ENCODE measurements at regions not wholly inside any gene's neighbourhood (a gene's known extent, or its start where the extent isn't known, plus 50 kb on each side); places are given as distances from the start of the nearest gene placed in this dataset.

GRCh38 chr6:154611241-154611640, 100.8 kb upstream of the CNKSR3 start:
- DNase-seq: no peak
- Histone ChIP-seq H3K4me3 (no peak overlapping the region), H3K4me1 (ENCODE audit: insufficient read depth) (peaks cover 17% of the 10 kb centered on the region), H3K36me3 (ENCODE audit: low read depth) (no peaks in the 10 kb centered on the region), H3K9me2 (ENCODE audit: insufficient read depth) (no peaks in the 10 kb centered on the region), H3K9ac (no peak overlapping the region), H4K20me1 (ENCODE audit: insufficient read depth) (no peaks in the 10 kb centered on the region), H3K27me3 (replicated peaks; ENCODE audit: insufficient read depth) (no peaks in the 10 kb centered on the region), H2AFZ (no peak overlapping the region), H3F3A (ENCODE audit: insufficient read depth) (peaks cover 17% of the 10 kb centered on the region), H3K79me2 (ENCODE audit: insufficient read depth) (no peaks in the 10 kb centered on the region), H3K27ac (no peak overlapping the region), H3K9me3 (ENCODE audit: low read depth) (no peaks in the 10 kb centered on the region), H3K4me2 (ENCODE audit: unreplicated experiment) (no peak overlapping the region)
- 89 to 93% methylated on average over 3 of the region's 3 CpGs for WGBS, 2 experiments (ENCODE audit: low coverage in 1 of 2, low lambda C conversion rate in 2 of 2, missing lambda C conversion rate in 2 of 2)
- TF ChIP-seq EZH2 (IDR thresholded peaks at IDR 0.05; ENCODE audit: insufficient read depth, poor library complexity, severe bottlenecking) (no peak), EZH2phosphoT487 (IDR thresholded peaks at IDR 0.05; ENCODE audit: insufficient read depth, low read depth) (no peak)
- in situ Hi-C loops (cut with MboI): no loop called here

GRCh38 chr6:154611847-154612246, 101.4 kb upstream of the CNKSR3 start:
- TF ChIP-seq EZH2 (IDR thresholded peaks at IDR 0.05; ENCODE audit: insufficient read depth, poor library complexity, severe bottlenecking) (no peak), EZH2phosphoT487 (IDR thresholded peaks at IDR 0.05; ENCODE audit: insufficient read depth, low read depth) (no peak)
- H3F3A ChIP-seq (ENCODE audit: insufficient read depth): peaks cover 17% of the 10 kb centered on the region
- peaks cover 17% of the 10 kb centered on the region for H3K4me1 ChIP-seq (ENCODE audit: insufficient read depth)
- no peaks in the 10 kb centered on the region for H3K36me3 ChIP-seq (ENCODE audit: low read depth)
- H3K4me3 ChIP-seq: no peak overlapping the region
- no peaks in the 10 kb centered on the region for H3K27me3 ChIP-seq (replicated peaks; ENCODE audit: insufficient read depth)
- no peaks in the 10 kb centered on the region for H3K9me3 ChIP-seq (ENCODE audit: low read depth)
- H3K9ac ChIP-seq: no peak overlapping the region
- H3K79me2 ChIP-seq (ENCODE audit: insufficient read depth): no peaks in the 10 kb centered on the region
- no peaks in the 10 kb centered on the region for H4K20me1 ChIP-seq (ENCODE audit: insufficient read depth)
- H3K4me2 ChIP-seq (ENCODE audit: unreplicated experiment): no peak overlapping the region
- DNase-seq: no peak
- H3K9me2 ChIP-seq (ENCODE audit: insufficient read depth): no peaks in the 10 kb centered on the region
- in situ Hi-C loops (cut with MboI): no loop called here
- H2AFZ ChIP-seq: no peak overlapping the region
- no peak overlapping the region for H3K27ac ChIP-seq
- WGBS, 2 experiments (ENCODE audit: low coverage in 1 of 2, low lambda C conversion rate in 2 of 2, missing lambda C conversion rate in 2 of 2): 52 to 53% methylated on average over 2 of the region's 2 CpGs

GRCh38 chr6:154613137-154613676, 102.7 kb upstream of the CNKSR3 start:
- H3K4me1 ChIP-seq (ENCODE audit: insufficient read depth): peaks cover 17% of the 10 kb centered on the region
- H3K36me3 ChIP-seq (ENCODE audit: low read depth): no peaks in the 10 kb centered on the region
- H3K27ac ChIP-seq: peak overlapping the region; percentile 33
- WGBS, 2 experiments (ENCODE audit: low coverage in 1 of 2, low lambda C conversion rate in 2 of 2, missing lambda C conversion rate in 2 of 2): 62 to 64% methylated on average over 8 of the region's 8 CpGs
- peak overlapping the region; percentile 39 for H3K4me2 ChIP-seq (ENCODE audit: unreplicated experiment)
- H3K79me2 ChIP-seq (ENCODE audit: insufficient read depth): no peaks in the 10 kb centered on the region
- in situ Hi-C loops (cut with MboI): no loop called here
- H3K9ac ChIP-seq: no peak overlapping the region
- no peaks in the 10 kb centered on the region for H3K27me3 ChIP-seq (replicated peaks; ENCODE audit: insufficient read depth)
- no peaks in the 10 kb centered on the region for H3K9me3 ChIP-seq (ENCODE audit: low read depth)
- no peaks in the 10 kb centered on the region for H3K9me2 ChIP-seq (ENCODE audit: insufficient read depth)
- H4K20me1 ChIP-seq (ENCODE audit: insufficient read depth): no peaks in the 10 kb centered on the region
- H3F3A ChIP-seq (ENCODE audit: insufficient read depth): peaks cover 17% of the 10 kb centered on the region
- H2AFZ ChIP-seq: no peak overlapping the region
- DNase-seq: peak; percentile 89
- TF ChIP-seq EZH2phosphoT487 (IDR thresholded peaks at IDR 0.05; ENCODE audit: insufficient read depth, low read depth) (no peak), EZH2 (IDR thresholded peaks at IDR 0.05; ENCODE audit: insufficient read depth, poor library complexity, severe bottlenecking) (no peak)
- no peak overlapping the region for H3K4me3 ChIP-seq

- Histone ChIP-seq H3K9ac (no peak overlapping the region), H3K4me2 (ENCODE audit: unreplicated experiment) (no peak overlapping the region), H3K36me3 (ENCODE audit: low read depth) (no peaks in the 10 kb centered on the region), H3K4me1 (ENCODE audit: insufficient read depth) (peaks cover 17% of the 10 kb centered on the region), H2AFZ (peak overlapping the region; percentile 6; the same call in 1 of the 2 replicates), H3K9me2 (ENCODE audit: insufficient read depth) (no peaks in the 10 kb centered on the region), H3K79me2 (ENCODE audit: insufficient read depth) (no peaks in the 10 kb centered on the region), H3K27ac (peak overlapping the region; percentile 33), H4K20me1 (ENCODE audit: insufficient read depth) (no peaks in the 10 kb centered on the region), H3F3A (ENCODE audit: insufficient read depth) (peaks cover 17% of the 10 kb centered on the region), H3K9me3 (ENCODE audit: low read depth) (no peaks in the 10 kb centered on the region), H3K27me3 (replicated peaks; ENCODE audit: insufficient read depth) (no peaks in the 10 kb centered on the region), H3K4me3 (no peak overlapping the region)
- no peak for TF ChIP-seq EZH2 (IDR thresholded peaks at IDR 0.05; ENCODE audit: insufficient read depth, poor library complexity, severe bottlenecking)
- DNase-seq: peak; percentile 73
- WGBS, 2 experiments (ENCODE audit: low coverage in 1 of 2, low lambda C conversion rate in 2 of 2, missing lambda C conversion rate in 2 of 2): 0 to 2% methylated on average over 4 of the region's 4 CpGs
- in situ Hi-C loops (cut with MboI): no loop called here
Measured at GRCh38 chr6:154614101-154614500, 103.6 kb upstream of the CNKSR3 start.

GRCh38 chr6:154614641-154615040, 104.2 kb upstream of the CNKSR3 start:
- in situ Hi-C loops (cut with MboI): no loop called here
- no peak overlapping the region for H3K9ac ChIP-seq
- H3K4me3 ChIP-seq: no peak overlapping the region
- 60 to 61% methylated on average over 4 of the region's 4 CpGs for WGBS, 2 experiments (ENCODE audit: low coverage in 1 of 2, low lambda C conversion rate in 2 of 2, missing lambda C conversion rate in 2 of 2)
- peaks cover 17% of the 10 kb centered on the region for H3K4me1 ChIP-seq (ENCODE audit: insufficient read depth)
- no peaks in the 10 kb centered on the region for H3K9me2 ChIP-seq (ENCODE audit: insufficient read depth)
- H3K36me3 ChIP-seq (ENCODE audit: low read depth): no peaks in the 10 kb centered on the region
- H3K27ac ChIP-seq: peak overlapping the region; percentile 31
- no peaks in the 10 kb centered on the region for H4K20me1 ChIP-seq (ENCODE audit: insufficient read depth)
- peaks cover 17% of the 10 kb centered on the region for H3F3A ChIP-seq (ENCODE audit: insufficient read depth)
- H2AFZ ChIP-seq: peak overlapping the region; percentile 6; the same call in 1 of the 2 replicates
- TF ChIP-seq EZH2 (IDR thresholded peaks at IDR 0.05; ENCODE audit: insufficient read depth, poor library complexity, severe bottlenecking): no peak
- TF ChIP-seq EZH2phosphoT487 (IDR thresholded peaks at IDR 0.05; ENCODE audit: insufficient read depth, low read depth): no peak
- DNase-seq: no peak
- no peak overlapping the region for H3K4me2 ChIP-seq (ENCODE audit: unreplicated experiment)
- no peaks in the 10 kb centered on the region for H3K27me3 ChIP-seq (replicated peaks; ENCODE audit: insufficient read depth)
- no peaks in the 10 kb centered on the region for H3K9me3 ChIP-seq (ENCODE audit: low read depth)
- H3K79me2 ChIP-seq (ENCODE audit: insufficient read depth): no peaks in the 10 kb centered on the region

Data from GM23248 (cell line).